ENCODE measurements at regions not wholly inside any gene's neighbourhood (a gene's known extent, or its start where the extent isn't known, plus 50 kb on each side); places are given as distances from the start of the nearest gene placed in this dataset.

DNA sequence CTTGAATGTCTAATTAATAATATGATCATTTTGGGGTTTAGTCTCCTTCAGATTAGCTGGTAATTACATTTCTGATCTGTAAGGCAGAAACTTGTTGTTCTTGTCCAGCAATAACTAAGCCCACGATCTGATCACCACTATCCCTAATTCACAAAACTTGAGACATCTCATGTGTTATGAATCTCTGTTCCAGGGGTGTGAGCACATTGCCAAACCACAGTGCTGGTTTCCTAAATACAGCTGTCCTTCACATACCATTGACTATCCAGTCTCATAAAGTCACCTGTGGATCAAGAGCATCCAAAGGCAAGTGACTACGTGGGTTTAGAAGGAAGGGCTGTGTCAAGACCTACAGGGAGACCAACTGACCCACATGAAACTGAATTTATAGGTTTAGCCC, 134.1 kb upstream of the PRLR start:
- DNase-seq (ENCODE audit: low read depth in 2 of 2): no peak

DNA sequence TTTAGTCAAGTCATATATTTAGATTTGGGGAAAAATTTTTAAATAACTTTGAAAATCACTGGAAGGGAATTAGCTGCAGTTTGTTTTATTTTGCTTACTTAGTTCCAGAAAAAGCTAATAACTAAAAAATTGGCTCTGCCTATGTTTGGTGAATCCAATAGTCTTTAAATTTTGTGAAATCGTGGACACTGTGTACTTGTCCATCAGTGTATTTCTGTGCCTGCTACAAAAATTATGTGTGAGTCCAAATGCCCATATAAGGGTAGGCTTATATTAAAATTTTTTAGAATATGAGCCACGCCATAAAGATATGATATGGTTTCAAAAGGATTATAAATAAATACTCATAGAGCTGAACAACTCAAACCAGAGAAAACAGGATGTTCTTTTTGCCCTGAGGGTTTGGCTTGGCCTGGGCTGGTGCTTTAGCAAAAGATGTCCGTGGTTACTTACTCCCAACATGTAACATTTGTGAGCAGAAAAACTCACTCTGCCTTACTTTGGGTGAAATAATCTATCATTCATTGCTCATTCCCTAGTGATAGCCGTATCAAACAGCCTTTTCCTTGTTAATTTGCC, 133.2 kb upstream of the PRLR start:
- no peak for DNase-seq (ENCODE audit: low read depth in 2 of 2)

DNA sequence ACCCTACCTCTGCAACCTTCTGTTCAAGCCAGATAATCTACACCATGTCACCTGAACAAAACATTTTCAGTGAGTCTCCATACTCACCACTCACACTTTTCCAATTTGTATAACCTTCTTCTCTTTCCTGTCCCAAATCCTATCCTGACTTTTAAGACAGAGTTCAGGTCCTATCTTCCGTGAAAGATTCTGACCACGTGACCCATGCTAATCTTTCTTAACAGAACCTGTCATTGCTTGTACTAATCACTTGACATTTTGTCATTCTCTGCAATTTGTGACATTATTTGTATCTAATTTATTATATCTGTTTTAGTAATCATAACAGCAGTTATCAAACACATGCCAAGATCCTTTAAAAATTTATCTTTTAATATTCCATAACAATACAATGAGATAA, 132.5 kb upstream of the PRLR start:
- DNase-seq (ENCODE audit: low read depth in 2 of 2): no peak

DNA sequence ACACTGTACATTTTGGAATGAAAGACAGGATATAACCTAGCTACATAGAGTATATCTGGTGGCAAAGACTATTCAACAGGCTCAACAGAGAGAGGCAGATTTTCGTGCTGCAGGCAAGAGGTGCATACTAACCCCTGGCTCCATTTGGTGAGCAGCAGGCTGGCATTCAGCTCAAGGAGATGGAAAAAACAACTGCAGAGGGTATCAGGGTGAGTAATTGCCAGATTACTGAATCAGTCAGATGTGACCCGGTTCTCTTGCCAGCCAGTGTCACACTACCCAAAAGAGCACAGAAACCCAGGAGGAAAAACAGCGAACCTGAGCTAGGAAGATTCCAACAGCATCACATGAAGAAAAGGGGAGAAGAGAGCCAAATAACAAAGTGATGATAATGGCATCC, 130.4 kb upstream of the PRLR start:
- no peak for DNase-seq (ENCODE audit: low read depth in 2 of 2)

DNA sequence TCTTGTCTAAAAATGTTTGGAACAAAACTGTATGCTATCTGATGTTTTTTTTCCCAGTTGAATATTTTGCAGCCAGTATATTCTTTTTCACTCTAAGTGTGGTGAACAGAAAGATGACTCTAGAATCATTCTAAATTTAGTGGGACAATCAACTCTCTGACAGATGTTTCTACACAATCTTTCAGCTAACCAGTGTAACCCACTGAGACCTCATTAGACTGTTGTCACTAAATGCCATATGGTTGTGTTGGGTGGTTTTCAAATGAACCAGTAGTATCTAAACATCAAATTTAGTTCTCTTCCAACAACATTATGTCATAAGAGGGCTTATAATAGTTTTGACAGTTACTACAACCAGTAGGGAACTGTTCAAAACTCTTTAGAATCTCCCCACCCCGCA, 129.6 kb upstream of the PRLR start:
- DNase-seq (ENCODE audit: low read depth in 2 of 2): no peak

DNA sequence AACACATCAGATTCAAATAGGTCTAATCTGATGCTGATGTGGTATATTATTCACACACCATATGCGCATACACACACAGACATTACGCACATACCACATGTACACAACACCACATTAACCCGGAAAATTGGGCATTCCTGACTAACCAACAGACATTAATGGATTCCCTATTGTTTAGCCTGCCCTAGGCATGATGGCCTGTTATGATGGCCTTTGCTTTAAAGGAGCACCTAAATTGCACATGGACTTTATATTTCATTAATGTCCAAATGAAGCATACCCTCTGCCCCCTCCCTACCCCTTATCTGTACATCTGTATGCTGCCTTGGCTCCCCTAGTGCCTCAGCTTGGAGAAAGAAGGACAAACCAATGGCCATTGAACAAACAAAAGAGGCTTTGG, 127.7 kb upstream of the PRLR start:
- no peak for DNase-seq (ENCODE audit: low read depth in 2 of 2)

DNA sequence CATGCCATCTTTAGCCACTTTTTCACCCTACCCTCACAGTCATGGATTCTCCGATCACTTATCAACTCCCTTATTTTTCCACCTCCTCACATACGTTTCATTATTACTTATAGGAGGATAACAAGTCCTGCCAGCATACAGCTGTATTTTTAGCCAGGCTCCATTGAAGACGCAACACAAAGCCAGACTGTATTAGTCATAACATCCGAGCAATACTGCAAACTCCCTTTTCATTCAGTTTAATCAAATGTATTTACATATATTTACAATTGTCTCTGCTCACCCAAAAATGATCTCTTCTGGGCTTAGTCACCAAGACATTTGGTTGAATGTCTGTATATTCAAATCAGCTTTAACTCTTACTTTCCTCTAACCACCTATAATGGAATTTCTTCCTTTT, 126.4 kb upstream of the PRLR start:
- no peak for DNase-seq (ENCODE audit: low read depth in 2 of 2)

DNA sequence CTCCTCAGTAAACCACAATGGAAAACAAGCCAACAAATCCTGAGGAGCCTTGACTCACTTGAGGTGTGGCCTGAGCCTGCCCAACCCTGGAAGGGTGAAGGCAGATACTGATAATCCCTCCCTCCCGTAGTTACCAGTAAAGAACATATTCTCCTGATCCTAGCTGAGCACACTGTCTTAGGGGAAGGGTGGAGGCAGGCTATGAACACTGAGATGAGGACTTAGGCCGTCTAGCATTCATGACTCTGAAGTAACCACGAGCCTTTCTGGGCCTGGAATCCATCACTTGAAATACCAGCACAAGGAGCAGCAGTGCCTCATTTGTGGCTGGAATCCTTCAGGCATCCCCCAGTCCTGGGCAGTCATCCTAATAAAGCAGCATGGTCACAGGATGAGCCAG, 124.5 kb upstream of the PRLR start:
- DNase-seq (ENCODE audit: low read depth in 2 of 2): no peak

DNA sequence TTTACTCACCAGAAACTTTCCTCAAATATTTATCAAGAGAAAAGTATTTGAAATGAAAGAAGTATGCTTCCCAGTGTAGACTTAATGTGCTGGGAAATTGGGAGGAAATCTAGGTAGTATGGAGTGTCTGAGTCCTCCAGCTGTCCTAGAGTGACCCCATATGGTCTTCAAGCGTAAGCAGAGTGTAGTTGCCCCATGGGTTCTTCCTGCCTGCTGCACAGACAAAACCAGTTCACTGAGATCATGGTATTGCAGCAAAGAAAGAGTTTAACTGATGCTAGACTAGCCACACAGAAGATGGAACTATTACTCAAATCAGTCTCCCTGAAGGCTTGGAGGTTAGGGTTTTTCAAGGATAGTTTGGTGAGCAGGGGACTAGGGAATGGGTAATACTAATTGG, 114.9 kb upstream of the PRLR start:
- DNase-seq (ENCODE audit: low read depth in 2 of 2): no peak

DNA sequence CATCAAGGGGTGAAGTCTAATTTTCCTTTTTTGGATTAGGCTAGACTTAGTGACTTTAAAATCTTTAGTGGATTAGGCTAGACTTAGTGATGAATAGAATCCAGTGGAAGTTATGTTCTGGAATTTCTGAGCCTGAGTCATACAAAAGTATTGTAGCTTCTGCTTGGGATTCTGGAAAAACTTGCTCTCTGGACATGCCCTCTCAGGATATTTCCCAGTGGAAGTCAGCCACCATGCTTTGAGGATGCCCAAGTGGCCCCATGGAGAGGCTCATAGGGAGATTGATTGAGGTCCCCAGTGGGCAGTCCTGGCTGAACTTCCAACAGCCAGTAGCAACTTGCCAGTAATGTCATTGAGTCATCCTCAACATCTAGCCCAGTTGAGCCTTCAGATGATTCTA, 112.4 kb upstream of the PRLR start:
- DNase-seq (ENCODE audit: low read depth in 2 of 2): no peak

DNA sequence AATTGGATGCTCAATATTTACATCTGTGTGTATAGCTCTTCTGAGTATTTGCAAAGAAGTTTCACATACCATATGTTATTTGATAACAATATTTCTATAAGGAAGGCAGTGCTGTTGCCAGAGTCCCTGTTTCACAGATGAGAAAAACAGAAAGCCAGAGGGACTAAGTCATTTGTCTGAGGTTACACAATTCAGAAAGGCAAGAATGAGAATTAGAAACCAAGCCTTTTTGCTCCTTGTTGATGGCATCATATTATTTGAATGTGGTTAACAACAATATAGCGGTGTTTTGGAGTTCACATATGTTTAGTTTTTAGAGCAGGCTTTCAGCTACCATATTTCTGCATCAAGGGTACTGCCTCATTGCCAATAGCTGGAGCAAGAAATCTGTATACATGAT, 110.9 kb upstream of the PRLR start:
- DNase-seq (ENCODE audit: low read depth in 2 of 2): no peak

DNA sequence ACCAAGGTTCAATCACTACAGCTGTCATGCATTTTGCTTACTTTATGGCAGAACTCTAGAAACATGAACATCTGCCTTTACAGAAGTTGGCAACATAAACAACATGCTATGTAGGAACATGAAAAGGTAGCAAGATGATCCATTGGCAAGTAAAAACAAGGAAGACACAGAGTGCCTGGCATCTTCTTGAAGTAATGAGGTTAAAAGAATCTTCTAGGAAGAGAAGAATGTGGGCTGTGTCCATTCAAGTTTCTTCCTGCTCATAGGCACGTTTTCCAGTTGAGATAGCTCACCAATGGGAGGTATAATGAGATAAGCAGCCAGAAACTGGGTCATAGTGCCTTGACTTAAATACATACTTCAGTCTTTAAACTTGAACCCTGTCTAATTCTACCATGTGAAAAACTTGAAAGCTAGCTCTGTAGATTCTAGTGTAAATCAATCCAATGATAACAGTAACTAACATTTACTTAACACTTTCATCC, 109.4 kb upstream of the PRLR start:
- no peak for DNase-seq (ENCODE audit: low read depth in 2 of 2)

DNA sequence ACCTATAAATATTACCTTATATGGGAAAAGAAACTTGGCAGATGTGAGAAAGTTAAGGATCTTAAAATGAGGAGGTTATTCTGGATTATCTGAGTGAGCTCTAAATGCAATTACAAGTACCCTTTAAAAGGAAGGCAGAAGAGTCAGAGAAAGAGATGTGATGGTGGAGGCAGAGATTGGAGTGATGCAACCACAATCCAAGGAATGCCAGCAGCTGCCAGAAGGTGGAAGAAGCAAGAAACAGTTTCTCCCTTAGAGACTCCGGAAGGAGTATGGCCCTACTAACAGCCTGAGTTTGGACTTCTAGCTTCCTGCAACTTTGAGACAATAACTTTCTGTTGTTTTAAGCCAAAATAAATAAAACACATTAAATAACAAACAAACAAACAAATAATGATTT, 108.7 kb upstream of the PRLR start:
- no peak for DNase-seq (ENCODE audit: low read depth in 2 of 2)

DNA sequence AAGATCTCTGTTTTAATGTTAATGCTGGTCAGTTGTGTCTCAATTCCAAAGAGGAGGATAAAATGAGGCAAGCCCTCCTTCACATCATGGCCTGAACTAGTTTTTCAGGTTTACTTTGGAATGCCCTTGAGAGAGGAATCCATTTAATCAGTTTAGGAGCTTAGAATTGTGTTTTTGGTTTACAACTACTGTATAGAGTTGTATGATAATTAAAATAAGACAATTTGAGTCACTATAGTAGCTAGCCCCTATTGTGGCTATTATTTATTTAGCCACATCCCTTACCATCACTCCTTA, 107.8 kb upstream of the PRLR start:
- no peak for DNase-seq (ENCODE audit: low read depth in 2 of 2)

DNA sequence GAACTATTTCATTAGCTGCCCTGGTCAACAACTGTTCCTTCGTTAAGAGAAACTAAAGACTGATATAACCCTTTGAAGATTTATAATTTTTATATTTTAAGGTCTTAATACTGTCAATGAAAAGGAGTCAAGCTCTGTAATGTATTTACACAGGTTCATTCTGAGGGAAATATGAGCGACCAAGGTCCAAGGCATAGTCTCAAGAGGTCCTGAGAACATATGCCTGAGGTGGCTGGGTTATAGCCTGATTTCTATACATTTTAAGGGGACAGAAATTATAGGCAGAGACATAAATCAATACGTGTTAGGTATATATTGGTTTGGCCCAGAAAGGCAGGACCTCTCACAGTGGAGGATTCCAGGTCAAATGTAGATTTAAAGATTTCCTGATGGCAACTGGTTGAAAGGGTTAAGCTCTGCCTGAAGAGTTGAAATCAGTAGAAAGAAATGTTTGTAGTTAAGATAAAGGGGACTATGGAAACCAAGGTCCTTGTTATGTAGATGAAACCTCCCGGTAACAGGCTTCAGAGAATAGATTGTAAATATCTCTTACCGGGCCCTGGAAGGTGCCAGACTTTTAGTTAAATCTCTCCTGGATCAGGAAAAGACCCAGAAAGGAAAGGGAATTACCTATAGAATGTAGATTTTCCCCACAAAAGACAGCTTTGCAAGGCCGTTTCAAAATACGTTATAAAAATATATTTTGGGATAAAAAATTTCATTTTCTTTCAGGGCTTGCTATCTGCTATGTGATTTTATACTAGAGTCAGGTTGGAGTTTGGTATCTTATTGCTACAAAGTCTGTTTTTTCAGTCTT, 107.3 kb upstream of the PRLR start:
- DNase-seq (ENCODE audit: low read depth in 2 of 2): no peak

DNA sequence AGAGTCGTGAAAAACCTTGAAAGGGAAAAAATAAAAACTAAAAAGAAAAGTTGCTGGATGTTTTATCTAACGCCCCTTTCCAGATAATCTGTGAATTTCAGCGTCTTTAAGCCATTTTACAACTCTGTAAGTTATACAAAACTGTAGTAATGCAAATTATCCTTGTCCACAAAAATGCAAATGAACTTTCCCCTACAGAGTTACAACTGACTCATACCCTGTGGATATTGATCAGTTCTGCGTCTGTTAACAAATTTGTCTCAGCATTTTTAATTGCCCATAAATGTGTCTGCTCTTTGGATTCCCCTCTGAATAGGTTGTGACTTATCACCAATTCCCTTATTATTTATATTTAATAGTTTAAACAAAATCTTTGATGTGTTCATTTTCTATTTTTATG, 105.9 kb upstream of the PRLR start:
- no peak for DNase-seq (ENCODE audit: low read depth in 2 of 2)

DNA sequence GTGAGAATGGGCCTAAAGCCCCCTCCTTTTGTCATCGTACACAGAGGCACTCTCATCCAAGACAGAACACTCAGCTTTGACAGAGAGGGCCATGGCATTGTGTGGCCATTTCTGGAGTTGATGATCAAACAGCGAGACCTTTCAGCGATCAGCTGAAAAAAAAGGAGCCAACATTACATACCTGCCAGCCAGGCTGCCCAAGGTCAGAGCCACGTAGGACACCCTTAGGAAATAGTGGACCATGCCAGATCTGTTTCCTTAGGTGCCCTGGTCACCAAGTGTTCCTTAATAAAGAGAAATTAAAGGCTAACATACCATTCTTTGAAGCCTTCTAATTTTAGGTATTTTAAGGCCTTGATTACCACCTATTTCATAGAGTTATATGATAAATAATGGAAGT, 105.5 kb upstream of the PRLR start:
- DNase-seq (ENCODE audit: low read depth in 2 of 2): no peak

DNA sequence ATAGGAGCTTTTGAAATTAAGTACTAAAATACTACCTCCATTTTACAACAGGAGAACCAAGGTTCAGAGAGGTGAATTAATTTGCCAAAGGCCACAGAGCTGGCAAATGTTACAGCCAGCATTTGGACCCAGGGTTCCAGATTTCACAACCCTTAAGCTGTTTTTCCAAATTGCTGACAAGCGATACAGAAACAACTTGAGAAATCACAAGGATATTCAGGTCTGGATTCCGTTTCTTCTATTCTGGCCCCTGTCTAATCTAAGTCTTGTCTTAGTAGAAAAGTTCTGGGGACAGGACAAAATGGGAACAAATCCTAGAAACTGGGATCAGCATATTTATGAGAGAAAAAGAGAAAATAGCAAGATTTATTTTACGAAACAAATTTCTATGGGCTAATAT, 103.1 kb upstream of the PRLR start:
- DNase-seq (ENCODE audit: low read depth in 2 of 2): no peak

DNA sequence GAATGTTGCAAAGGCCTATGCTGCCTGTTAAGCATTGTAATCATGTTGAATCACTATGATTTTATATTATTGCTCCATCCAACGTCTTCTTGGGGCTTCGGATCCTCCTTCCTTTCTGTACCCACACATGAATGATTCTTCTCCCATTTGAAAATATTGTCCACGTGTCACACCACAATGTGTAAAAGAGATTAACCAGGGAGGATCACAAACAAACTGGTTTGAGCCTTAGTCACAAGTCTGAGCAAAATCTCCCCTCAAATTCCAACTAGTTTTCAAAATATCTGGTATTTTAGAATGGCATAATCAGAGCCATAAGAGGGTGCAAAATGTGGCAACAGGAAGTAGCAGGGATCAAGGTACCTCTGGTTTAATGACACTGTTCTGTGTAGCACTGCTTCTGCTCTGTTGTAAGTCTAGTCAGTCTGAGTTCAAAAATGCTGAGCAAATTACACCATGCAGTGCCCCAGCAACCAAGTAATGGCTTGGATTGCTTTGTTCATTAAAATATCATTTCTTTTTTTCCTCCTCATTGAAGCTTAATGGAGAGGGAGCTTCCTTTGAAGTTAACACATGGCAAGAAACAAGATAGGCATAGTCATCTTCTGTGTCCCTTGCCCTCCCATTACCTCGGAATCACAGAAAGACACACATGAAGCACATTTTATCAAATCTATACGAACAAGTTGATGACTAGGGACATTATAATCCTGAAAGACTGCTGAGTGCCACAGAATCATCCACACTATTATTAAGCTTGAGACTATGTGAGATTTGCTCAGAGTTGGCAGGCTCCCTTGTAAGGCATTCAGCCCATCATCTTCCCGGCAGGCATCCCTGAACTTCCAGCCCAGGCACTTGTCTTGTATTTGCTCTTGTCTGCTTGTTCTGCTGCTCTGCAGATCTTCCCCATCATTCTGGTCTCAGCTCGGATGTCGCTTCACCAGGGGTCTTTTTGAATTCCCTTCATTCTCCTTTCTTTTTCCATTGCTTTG, 102.0 kb upstream of the PRLR start:
- no peak for DNase-seq (ENCODE audit: low read depth in 2 of 2)

DNA sequence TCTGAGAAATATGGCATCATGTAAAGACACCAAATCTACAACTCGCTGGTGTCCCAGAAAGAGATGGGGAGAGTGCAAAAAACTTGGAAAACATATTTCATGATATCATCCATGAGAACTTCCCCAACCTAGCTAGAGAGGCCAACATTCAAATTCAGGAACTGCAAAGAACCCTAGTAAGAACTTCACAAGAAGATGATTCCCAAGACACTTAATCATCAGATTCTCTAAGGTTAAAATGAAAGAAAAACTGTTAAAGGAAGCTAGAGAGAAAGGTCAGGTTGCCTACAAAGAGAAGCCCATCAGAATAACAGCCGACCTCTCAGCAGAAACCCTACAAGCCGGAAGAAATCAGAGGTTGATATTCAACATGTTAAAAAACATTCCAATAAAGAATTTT, 95.5 kb upstream of the PRLR start:
- no peak for DNase-seq (ENCODE audit: low read depth in 2 of 2)

DNA sequence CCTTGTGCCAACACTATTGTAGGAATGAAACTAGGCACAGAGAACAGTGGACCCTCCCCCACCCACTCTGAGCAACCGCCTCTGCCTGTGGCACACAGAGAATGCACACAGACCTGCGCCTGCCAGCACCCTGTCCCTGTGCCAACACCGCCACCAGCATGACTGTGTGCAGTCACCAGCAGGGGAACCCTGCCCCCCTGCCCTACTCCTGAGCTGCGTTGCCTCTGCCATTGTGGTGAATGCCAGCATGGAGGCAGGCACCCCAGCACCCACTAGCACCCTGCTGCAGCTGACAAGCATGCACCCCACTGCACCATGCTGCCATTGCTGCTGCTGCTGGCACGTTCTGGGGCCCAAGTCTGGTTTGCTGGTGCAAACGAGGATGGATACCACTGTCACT, 94.4 kb upstream of the PRLR start:
- no peak for DNase-seq (ENCODE audit: low read depth in 2 of 2)

DNA sequence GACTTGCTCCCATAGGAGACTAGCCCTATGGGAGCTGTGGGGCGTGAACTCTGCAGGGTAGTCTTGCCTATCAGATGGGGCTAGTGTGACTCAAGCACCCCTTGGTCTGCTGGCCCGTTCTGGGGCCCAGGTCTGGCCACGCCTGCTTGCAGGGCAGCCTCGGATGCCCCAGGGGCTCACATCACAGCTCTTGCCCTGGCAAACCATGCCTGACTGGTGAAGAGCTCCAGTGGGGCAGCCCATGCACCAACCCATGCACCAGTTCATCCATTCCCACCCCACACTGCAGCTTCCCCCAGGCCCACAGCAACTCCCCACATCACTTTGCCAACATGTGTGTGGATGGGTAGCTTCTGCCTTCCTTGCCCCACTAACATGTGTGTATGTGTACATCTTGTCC, 93.9 kb upstream of the PRLR start:
- DNase-seq (ENCODE audit: low read depth in 2 of 2): no peak

DNA sequence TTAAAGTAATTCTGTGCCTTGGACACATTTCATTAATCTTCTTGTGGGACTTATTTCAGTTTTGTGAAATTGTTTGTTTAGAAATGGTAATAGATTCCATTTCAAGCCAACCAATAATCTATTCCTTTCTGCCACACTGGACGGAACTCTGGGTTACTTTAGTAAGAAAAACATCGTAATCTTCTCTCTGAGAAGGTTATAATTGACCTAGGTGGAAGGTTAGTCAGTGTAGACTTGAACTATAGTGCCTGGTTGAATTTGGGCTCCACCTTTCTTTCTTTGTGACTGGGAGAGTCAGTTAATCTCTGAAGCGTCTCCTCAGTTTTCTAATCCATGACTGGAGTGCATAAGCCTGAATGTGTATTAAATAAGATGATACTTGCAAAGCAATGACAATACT, 89.7 kb upstream of the PRLR start:
- no peak for DNase-seq (ENCODE audit: low read depth in 2 of 2)

Data from stimulated activated CD8-positive, alpha-beta memory T cell treated with anti-CD3 and anti-CD28 coated beads, Interleukin-2, amount 100 ng/mL, for 48 hours (primary cell).